C4-2B (cell line): ENCODE measurements at regions not wholly inside any gene's neighbourhood (a gene's known extent, or its start where the extent isn't known, plus 50 kb on each side); places are given as distances from the start of the nearest gene placed in this dataset.

Source experiments
- CTCF ChIP-seq: fragments of 450-650 bp; conservative IDR thresholded peaks from 2 replicates; pipeline ENCODE4 v1.5.1; 2017; ENCODE audit warnings: mild to moderate bottlenecking
- ZFX ChIP-seq: fragments of 450-650 bp; IDR thresholded peaks from 2 replicates; pipeline ENCODE4 v1.6.1; 2017

GRCh38 chr14:32020882-32021281 is 56.2 kb upstream of the ARHGAP5 start:
- TF ChIP-seq CTCF (no peak), ZFX (no peak)
